ENCODE measurements at regions not wholly inside any gene's neighbourhood (a gene's known extent, or its start where the extent isn't known, plus 50 kb on each side); places are given as distances from the start of the nearest gene placed in this dataset.
"Not testable (repeated sequence)": the region's sequence is repeated elsewhere in the genome, so short reads cannot be mapped to it uniquely, and the experiment has no call there.

GRCh38 chr11:100528872-100529416 lies 158.1 kb upstream of the ARHGAP42 start:
- TF ChIP-seq, protein P1, sequence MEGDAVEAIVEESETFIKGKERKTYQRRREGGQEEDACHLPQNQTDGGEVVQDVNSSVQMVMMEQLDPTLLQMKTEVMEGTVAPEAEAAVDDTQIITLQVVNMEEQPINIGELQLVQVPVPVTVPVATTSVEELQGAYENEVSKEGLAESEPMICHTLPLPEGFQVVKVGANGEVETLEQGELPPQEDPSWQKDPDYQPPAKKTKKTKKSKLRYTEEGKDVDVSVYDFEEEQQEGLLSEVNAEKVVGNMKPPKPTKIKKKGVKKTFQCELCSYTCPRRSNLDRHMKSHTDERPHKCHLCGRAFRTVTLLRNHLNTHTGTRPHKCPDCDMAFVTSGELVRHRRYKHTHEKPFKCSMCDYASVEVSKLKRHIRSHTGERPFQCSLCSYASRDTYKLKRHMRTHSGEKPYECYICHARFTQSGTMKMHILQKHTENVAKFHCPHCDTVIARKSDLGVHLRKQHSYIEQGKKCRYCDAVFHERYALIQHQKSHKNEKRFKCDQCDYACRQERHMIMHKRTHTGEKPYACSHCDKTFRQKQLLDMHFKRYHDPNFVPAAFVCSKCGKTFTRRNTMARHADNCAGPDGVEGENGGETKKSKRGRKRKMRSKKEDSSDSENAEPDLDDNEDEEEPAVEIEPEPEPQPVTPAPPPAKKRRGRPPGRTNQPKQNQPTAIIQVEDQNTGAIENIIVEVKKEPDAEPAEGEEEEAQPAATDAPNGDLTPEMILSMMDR (conservative IDR thresholded peaks at IDR 0.05; ENCODE audit: low read depth, low read length) = no peak
- no peak for TF ChIP-seq EZH2 (IDR thresholded peaks at IDR 0.05; ENCODE audit: borderline replicate concordance, low read depth, low read length, poor library complexity, severe bottlenecking)
- intact Hi-C loops (cut with micrococcal nuclease; ENCODE audit: unreplicated experiment) = no loop called here
- CTCF ChIA-PET = no interaction called here
- POLR2A ChIA-PET (ENCODE audit: low non-redundant PET) = no interaction called here
- no peak for DNase-seq (ENCODE audit: low spot score)
- Histone ChIP-seq H3K9me3 (ENCODE audit: low read depth, low read length, poor library complexity, severe bottlenecking) (peaks cover 6% of the 10 kb centered on the region), H3K36me3 (ENCODE audit: insufficient read depth, low read length, poor library complexity, severe bottlenecking) (no peaks in the 10 kb centered on the region), H3K27me3 (replicated peaks; ENCODE audit: insufficient read depth, low read depth, low read length, poor library complexity) (no peaks in the 10 kb centered on the region), H3K4me3 (ENCODE audit: low read depth, low read length, poor library complexity, severe bottlenecking) (no peak overlapping the region), H3K27ac (ENCODE audit: low read depth, low read length, poor library complexity, severe bottlenecking) (no peak overlapping the region), H3K4me1 (ENCODE audit: insufficient read depth, low read length, poor library complexity, severe bottlenecking) (no peaks in the 10 kb centered on the region)
- BruUV-seq (replicated peaks) = no TSS peak

DNA sequence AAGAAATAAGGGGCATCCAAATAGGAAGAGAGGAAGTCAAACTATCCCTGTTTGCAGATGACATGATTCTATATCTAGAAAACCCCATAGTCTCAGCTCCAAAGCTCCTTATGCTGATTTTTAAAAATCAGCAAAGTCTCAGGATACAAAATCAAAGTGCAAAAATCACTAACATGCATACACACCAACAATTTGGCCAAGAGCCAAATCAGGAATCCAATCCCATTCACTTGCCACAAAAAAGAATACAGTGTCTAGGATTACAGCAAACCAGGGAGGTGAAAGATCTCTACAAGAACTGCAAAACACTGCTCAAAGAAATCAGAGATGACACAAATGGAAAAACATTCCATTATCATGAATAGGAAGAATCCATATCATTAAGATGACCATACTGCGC lies 155.8 kb upstream of the ARHGAP42 start:
- H3K36me3 ChIP-seq (ENCODE audit: insufficient read depth, low read length, poor library complexity, severe bottlenecking); H3K4me1 ChIP-seq (ENCODE audit: insufficient read depth, low read length, poor library complexity, severe bottlenecking); DNase-seq (ENCODE audit: low spot score); CTCF ChIA-PET; H3K27me3 ChIP-seq (replicated peaks; ENCODE audit: insufficient read depth, low read depth, low read length, poor library complexity); POLR2A ChIA-PET (ENCODE audit: low non-redundant PET); intact Hi-C loops (cut with micrococcal nuclease; ENCODE audit: unreplicated experiment); H3K27ac ChIP-seq (ENCODE audit: low read depth, low read length, poor library complexity, severe bottlenecking); BruUV-seq (replicated peaks); H3K9me3 ChIP-seq (ENCODE audit: low read depth, low read length, poor library complexity, severe bottlenecking); H3K4me3 ChIP-seq (ENCODE audit: low read depth, low read length, poor library complexity, severe bottlenecking): not testable (repeated sequence)

DNA sequence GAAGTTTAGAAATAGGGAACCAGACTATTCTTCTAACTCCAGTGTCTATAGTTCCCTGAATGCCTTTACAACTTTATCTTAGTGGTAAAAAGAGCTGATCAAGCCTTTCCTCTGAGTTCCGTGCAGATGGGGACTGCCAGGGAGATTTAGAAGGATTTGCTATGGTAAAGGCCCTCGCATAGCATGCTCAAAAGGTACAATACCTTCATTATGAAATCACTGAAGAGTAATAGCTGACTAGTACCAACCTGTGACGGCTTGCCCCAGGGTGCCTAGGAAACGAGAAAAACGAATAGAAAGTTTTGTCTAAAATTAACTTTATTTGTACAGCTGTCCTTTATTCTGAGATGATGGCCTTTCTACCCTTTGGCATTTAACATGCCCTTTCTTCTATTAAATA lies 150.1 kb upstream of the ARHGAP42 start:
- TF ChIP-seq, protein P1 (conservative IDR thresholded peaks at IDR 0.05; ENCODE audit: low read depth, low read length) = no peak
- no peak for TF ChIP-seq EZH2 (IDR thresholded peaks at IDR 0.05; ENCODE audit: borderline replicate concordance, low read depth, low read length, poor library complexity, severe bottlenecking)

DNA sequence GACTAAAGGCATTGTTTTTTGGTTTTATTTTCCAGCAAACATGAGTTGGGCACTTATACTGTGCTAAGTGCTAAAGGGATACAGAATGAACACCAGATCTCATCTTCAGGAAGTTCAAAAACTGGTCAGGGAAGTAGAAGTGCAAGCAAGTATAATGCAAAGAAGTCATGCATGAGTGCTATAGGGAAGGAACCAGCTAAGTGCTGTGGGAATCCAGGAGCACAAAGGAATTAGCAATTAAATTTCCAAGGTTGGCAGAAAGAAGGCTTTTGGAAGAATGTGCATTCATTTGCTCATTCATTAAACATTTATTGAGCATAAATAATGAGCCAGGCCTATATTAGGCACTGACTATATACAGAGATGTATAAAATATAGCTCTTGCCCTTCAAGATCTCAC lies 143.7 kb upstream of the ARHGAP42 start:
- intact Hi-C loops (cut with micrococcal nuclease; ENCODE audit: unreplicated experiment) = no loop called here
- no peaks in the 10 kb centered on the region for H3K36me3 ChIP-seq (ENCODE audit: insufficient read depth, low read length, poor library complexity, severe bottlenecking)
- no peaks in the 10 kb centered on the region for H3K9me3 ChIP-seq (ENCODE audit: low read depth, low read length, poor library complexity, severe bottlenecking)
- TF ChIP-seq, protein P1 (conservative IDR thresholded peaks at IDR 0.05; ENCODE audit: low read depth, low read length) = no peak
- TF ChIP-seq EZH2 (IDR thresholded peaks at IDR 0.05; ENCODE audit: borderline replicate concordance, low read depth, low read length, poor library complexity, severe bottlenecking) = no peak
- peak; percentile 35 for DNase-seq (ENCODE audit: low spot score)
- no peaks in the 10 kb centered on the region for H3K27me3 ChIP-seq (replicated peaks; ENCODE audit: insufficient read depth, low read depth, low read length, poor library complexity)
- CTCF ChIA-PET = no interaction called here
- no peak overlapping the region for H3K4me3 ChIP-seq (ENCODE audit: low read depth, low read length, poor library complexity, severe bottlenecking)
- POLR2A ChIA-PET (ENCODE audit: low non-redundant PET) = no interaction called here
- no peak overlapping the region for H3K27ac ChIP-seq (ENCODE audit: low read depth, low read length, poor library complexity, severe bottlenecking)
- no TSS peak for BruUV-seq (replicated peaks)
- H3K4me1 ChIP-seq (ENCODE audit: insufficient read depth, low read length, poor library complexity, severe bottlenecking) = no peaks in the 10 kb centered on the region

More for the DNA sequence above, 150.1 kb upstream of the ARHGAP42 start:
- H3K4me3 ChIP-seq (ENCODE audit: low read depth, low read length, poor library complexity, severe bottlenecking) = no peak overlapping the region
- H3K36me3 ChIP-seq (ENCODE audit: insufficient read depth, low read length, poor library complexity, severe bottlenecking) = no peaks in the 10 kb centered on the region
- intact Hi-C loops (cut with micrococcal nuclease; ENCODE audit: unreplicated experiment) = no loop called here
- ChIA-PET CTCF (no interaction called here), POLR2A (ENCODE audit: low non-redundant PET) (no interaction called here)
- BruUV-seq (replicated peaks) = no TSS peak
- H3K9me3 ChIP-seq (ENCODE audit: low read depth, low read length, poor library complexity, severe bottlenecking) = no peaks in the 10 kb centered on the region
- no peak overlapping the region for H3K27ac ChIP-seq (ENCODE audit: low read depth, low read length, poor library complexity, severe bottlenecking)
- no peak for DNase-seq (ENCODE audit: low spot score)
- H3K4me1 ChIP-seq (ENCODE audit: insufficient read depth, low read length, poor library complexity, severe bottlenecking) = no peaks in the 10 kb centered on the region
- no peaks in the 10 kb centered on the region for H3K27me3 ChIP-seq (replicated peaks; ENCODE audit: insufficient read depth, low read depth, low read length, poor library complexity)

Measured in A673 (cell line).